Esophagus muscularis mucosa (tissue), 4 donors: ENCODE measurements at regions not wholly inside any gene's neighbourhood (a gene's known extent, or its start where the extent isn't known, plus 50 kb on each side); places are given as distances from the start of the nearest gene placed in this dataset.
"Not testable (repeated sequence)": the region's sequence is repeated elsewhere in the genome, so short reads cannot be mapped to it uniquely, and the experiment has no call there.

Experiments
- DNase-seq: peaks from one replicate; pipeline ENCODE4 v3.0.0-alpha.2; 2017; ENCODE audit errors: extremely low spot score
- H3K27ac ChIP-seq, 4 donors: fragments of 200-600 bp; sonication (generic); replicated peaks in 1 of 4; 1 replicate in 3 of 4; 2 replicates in 1 of 4; pipeline ENCODE4 v1.5.1; 2016 to 2019; ENCODE audit warnings: mild to moderate bottlenecking in 1 of 4
- H3K27me3 ChIP-seq, 4 donors: fragments of 200-600 bp; sonication (generic); one replicate each; pipeline versions ENCODE4 v1.5.1 to v1.6.0; 2016 to 2019
- H3K36me3 ChIP-seq, 4 donors: fragments of 200-600 bp; sonication (generic); one replicate each; pipeline ENCODE4 v1.5.1; 2016 to 2019
- H3K4me1 ChIP-seq, 4 donors: fragments of 200-600 bp; sonication (generic); one replicate each; pipeline ENCODE4 v1.5.1; 2016 to 2019
- H3K4me3 ChIP-seq, 4 donors: fragments of 200-600 bp; sonication (generic); 1 replicate in 2 of 4; 2 replicates in 2 of 4; pipeline ENCODE4 v1.5.1; 2016 to 2019; ENCODE audit warnings: mild to moderate bottlenecking in 4 of 4, moderate library complexity in 1 of 4
- H3K9me3 ChIP-seq, 4 donors: fragments of 200-600 bp; sonication (generic); 1 replicate in 3 of 4; 2 replicates in 1 of 4; pipeline ENCODE4 v1.5.1; 2016 to 2019
- EP300 ChIP-seq: sonication (generic); formaldehyde crosslinking; IDR thresholded peaks from one replicate; pipeline ENCODE4 v1.6.1; 2017; ENCODE audit warnings: antibody characterized with exemption
- POLR2A ChIP-seq: fragments of 450-650 bp; IDR thresholded peaks from one replicate; pipeline ENCODE4 v1.6.1; 2017; ENCODE audit warnings: antibody characterized with exemption, moderate library complexity, mild to moderate bottlenecking, low read depth
- POLR2AphosphoS5 ChIP-seq, 2 donors: sonication (generic); formaldehyde crosslinking; IDR thresholded peaks; one replicate each; pipeline ENCODE4 v1.6.1; 2017; ENCODE audit warnings: antibody characterized with exemption in 2 of 2
- WGBS: methylation state at CpG from one replicate; pipeline ENCODE4 v1.1.5; 2018; 5-methylcytosine and 5-hydroxymethylcytosine counted together
- intact Hi-C: fragments of 100-400 bp; cut with DNase I; formaldehyde crosslinking; loops from one replicate; pipeline ENCODE4 v1.15.1; 2023
- TF ChIP-seq, protein P1 (sequence below), 3 experiments: fragments of 200-600 bp in 2 of 3; fragments of 450-650 bp in 1 of 3; sonication (generic) in 2 of 3; IDR thresholded peaks; one replicate each; pipeline ENCODE4 v1.5.1; 2017 to 2019; ENCODE audit warnings: antibody characterized with exemption in 3 of 3, mild to moderate bottlenecking in 2 of 3, moderate library complexity in 1 of 3

DNA sequence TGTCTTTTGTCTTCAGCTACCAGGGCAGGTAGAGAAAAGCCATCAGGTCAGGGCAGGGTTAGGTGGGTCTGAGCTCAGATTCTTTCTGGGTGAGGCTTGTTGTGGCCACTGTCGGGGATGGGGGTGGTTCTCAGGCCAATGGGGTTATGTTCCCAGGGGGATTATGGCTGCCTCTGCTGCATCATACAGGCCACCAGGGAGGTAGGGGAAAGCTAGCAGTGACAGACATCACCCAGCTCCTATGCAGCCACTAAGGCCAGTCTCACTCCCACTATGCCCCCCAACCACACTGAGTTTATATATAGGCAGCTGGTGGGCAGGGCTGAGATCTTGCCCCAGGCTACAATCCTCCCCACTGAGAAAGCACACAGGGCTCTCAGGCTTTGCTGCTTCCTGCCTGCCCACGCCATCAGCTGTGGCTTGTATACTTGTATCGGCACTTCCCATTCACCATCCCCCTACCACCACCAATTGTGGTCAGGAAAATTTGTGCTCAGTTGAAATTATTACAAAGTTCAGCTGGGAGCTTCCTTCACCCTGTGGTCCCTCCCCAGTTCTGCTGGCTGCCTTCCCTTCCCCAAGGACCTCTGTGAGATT lies 72.6 kb upstream of the PTPN13 start:
- WGBS: 100% methylated on average over 3 of the region's 3 CpGs
- intact Hi-C loops: no loop called here

DNA sequence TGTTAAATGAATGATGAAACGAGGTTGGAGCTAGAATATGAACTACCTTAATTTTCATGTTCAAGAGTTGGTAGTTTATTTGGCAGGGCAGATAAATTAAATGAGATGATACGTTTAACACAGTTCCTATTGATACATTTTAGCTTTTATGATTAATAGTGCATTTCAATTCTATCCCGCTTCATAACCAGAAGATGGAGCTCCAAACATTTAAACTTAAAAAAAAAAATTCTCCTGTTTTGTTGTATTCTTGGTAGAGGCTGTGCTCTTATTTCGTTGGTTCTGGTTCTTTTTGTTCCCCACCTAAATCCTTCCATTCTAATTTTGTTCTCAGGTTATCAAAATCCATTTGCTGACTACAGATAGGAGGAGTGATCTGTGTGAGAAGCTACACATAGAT lies 71.8 kb upstream of the PTPN13 start:
- no peak for TF ChIP-seq POLR2AphosphoS5 (IDR thresholded peaks at IDR 0.05)
- TF ChIP-seq POLR2A: no peak
- TF ChIP-seq EP300: no peak
- TF ChIP-seq, protein P1, sequence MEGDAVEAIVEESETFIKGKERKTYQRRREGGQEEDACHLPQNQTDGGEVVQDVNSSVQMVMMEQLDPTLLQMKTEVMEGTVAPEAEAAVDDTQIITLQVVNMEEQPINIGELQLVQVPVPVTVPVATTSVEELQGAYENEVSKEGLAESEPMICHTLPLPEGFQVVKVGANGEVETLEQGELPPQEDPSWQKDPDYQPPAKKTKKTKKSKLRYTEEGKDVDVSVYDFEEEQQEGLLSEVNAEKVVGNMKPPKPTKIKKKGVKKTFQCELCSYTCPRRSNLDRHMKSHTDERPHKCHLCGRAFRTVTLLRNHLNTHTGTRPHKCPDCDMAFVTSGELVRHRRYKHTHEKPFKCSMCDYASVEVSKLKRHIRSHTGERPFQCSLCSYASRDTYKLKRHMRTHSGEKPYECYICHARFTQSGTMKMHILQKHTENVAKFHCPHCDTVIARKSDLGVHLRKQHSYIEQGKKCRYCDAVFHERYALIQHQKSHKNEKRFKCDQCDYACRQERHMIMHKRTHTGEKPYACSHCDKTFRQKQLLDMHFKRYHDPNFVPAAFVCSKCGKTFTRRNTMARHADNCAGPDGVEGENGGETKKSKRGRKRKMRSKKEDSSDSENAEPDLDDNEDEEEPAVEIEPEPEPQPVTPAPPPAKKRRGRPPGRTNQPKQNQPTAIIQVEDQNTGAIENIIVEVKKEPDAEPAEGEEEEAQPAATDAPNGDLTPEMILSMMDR (IDR thresholded peaks at IDR 0.05): no peak
- intact Hi-C loops: no loop called here
- WGBS: 65% methylated on average over 4 of the region's 4 CpGs
- Histone ChIP-seq H3K4me3 (no peak overlapping the region), H3K27me3 (no peaks in the 10 kb centered on the region), H3K27ac (no peak overlapping the region), H3K4me1 (no peaks in the 10 kb centered on the region), H3K9me3 (peaks cover 0 to 29% (median 18%) of the 10 kb centered on the region in 4 donors), H3K36me3 (no peaks in the 10 kb centered on the region)
- DNase-seq: no peak

More for the DNA sequence above, 72.6 kb upstream of the PTPN13 start:
- Histone ChIP-seq H3K36me3 (no peaks in the 10 kb centered on the region), H3K4me1 (no peaks in the 10 kb centered on the region), H3K9me3 (peaks cover 0 to 30% (median 18%) of the 10 kb centered on the region in 4 donors), H3K4me3 (no peak overlapping the region), H3K27me3 (no peaks in the 10 kb centered on the region), H3K27ac (no peak overlapping the region)
- DNase-seq: no peak
- TF ChIP-seq, protein P1 (IDR thresholded peaks at IDR 0.05): no peak

DNA sequence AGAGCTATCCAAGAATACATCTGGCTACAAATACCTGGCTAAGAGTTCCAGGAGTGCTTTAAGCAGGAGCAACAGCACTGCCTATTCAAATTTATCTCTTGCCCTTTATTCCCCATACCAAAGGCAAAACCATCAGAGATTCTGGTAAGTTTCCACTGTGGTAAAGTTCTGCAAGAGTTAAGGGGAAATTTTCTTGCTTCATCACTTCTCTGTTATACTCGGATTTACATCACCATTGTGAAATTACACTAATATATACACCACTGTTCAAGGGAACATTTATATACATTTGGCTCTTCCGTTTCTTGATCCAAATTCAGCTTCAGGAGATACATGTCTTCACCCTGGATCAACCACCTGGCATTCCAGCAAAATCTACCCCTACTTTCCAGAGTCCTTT lies 70.8 kb upstream of the PTPN13 start:
- no peaks in the 10 kb centered on the region for H3K4me1 ChIP-seq
- TF ChIP-seq POLR2AphosphoS5 (IDR thresholded peaks at IDR 0.05): no peak
- no peak for TF ChIP-seq EP300
- TF ChIP-seq POLR2A: no peak
- TF ChIP-seq, protein P1 (IDR thresholded peaks at IDR 0.05): no peak
- H3K36me3 ChIP-seq: no peaks in the 10 kb centered on the region
- no peak overlapping the region for H3K27ac ChIP-seq
- no peak for DNase-seq
- 53% methylated on average over 2 of the region's 2 CpGs for WGBS
- H3K9me3 ChIP-seq: peaks cover 0 to 20% (median 14%) of the 10 kb centered on the region in 4 donors
- intact Hi-C loops: no loop called here
- no peaks in the 10 kb centered on the region for H3K27me3 ChIP-seq
- H3K4me3 ChIP-seq: no peak overlapping the region

DNA sequence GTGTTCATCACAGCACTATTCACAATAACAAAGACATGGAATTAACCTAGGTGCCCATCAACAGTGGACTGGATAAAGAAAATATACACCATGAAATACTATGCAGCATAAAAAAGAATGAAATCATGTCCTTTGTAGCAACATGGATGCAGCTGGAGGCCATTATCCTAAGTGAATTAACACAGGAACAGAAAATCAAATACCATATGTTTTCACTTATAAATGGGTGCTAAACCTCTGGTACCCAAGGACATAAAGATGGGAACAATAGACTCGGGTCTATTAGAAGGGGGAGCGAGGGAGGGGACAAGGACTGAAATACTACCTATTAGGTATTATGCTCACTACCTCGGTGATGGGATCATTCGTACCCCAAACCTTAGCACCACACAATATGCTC lies 66.4 kb upstream of the PTPN13 start:
- H3K36me3 ChIP-seq, DNase-seq, H3K4me1 ChIP-seq, H3K27ac ChIP-seq, H3K9me3 ChIP-seq, H3K27me3 ChIP-seq, H3K4me3 ChIP-seq, intact Hi-C loops: not testable (repeated sequence)
- 90% methylated on average over 4 of the region's 4 CpGs for WGBS

DNA sequence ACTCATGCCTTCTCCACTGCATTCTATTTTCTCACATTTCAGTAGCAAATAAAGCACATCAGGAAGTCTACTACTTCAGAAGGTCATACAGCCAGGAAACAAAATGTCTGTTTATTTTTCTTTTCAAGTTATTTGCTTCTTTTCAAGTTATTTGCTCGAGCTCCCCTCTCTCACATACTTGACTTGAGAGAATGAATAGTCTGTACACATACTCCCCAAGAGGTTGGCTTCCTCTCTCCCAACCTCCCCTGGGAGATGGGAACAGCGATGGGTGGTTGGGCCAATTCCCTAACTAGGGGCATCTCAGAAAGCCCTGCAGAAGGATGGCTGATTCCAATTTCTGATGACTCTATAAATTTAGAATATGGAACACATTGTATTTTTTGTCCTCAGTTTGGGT lies 64.7 kb upstream of the PTPN13 start:
- no peaks in the 10 kb centered on the region for H3K4me1 ChIP-seq
- no peaks in the 10 kb centered on the region for H3K27me3 ChIP-seq
- no peaks in the 10 kb centered on the region for H3K36me3 ChIP-seq
- WGBS: 73% methylated on average over 2 of the region's 2 CpGs
- H3K4me3 ChIP-seq: no peak overlapping the region
- H3K27ac ChIP-seq: no peak overlapping the region
- no peak for DNase-seq
- H3K9me3 ChIP-seq: no peaks in the 10 kb centered on the region
- intact Hi-C loops: no loop called here
- TF ChIP-seq POLR2A (no peak), POLR2AphosphoS5 (IDR thresholded peaks at IDR 0.05) (no peak)
- TF ChIP-seq, protein P1 (IDR thresholded peaks at IDR 0.05): no peak
